OCI-LY1 (cell line): ENCODE measurements at regions not wholly inside any gene's neighbourhood (a gene's known extent, or its start where the extent isn't known, plus 50 kb on each side); places are given as distances from the start of the nearest gene placed in this dataset.

Source experiments
- EZH2 ChIP-seq: fragments of 200-600 bp; sonication (generic), shearing (Covaris generic); IDR thresholded peaks from 2 replicates; pipeline ENCODE4 v1.8.0; 2017; ENCODE audit warnings: borderline replicate concordance, mixed run types, mild to moderate bottlenecking, antibody characterized with exemption, low read length, moderate library complexity, mixed read lengths
- TF ChIP-seq, protein P1 (sequence below): fragments of 200-600 bp; sonication (generic), shearing (Covaris generic); IDR thresholded peaks from 2 replicates; pipeline ENCODE4 v1.5.1; 2017; ENCODE audit warnings: mild to moderate bottlenecking, antibody characterized with exemption, low read length, moderate library complexity, mixed read lengths

DNA sequence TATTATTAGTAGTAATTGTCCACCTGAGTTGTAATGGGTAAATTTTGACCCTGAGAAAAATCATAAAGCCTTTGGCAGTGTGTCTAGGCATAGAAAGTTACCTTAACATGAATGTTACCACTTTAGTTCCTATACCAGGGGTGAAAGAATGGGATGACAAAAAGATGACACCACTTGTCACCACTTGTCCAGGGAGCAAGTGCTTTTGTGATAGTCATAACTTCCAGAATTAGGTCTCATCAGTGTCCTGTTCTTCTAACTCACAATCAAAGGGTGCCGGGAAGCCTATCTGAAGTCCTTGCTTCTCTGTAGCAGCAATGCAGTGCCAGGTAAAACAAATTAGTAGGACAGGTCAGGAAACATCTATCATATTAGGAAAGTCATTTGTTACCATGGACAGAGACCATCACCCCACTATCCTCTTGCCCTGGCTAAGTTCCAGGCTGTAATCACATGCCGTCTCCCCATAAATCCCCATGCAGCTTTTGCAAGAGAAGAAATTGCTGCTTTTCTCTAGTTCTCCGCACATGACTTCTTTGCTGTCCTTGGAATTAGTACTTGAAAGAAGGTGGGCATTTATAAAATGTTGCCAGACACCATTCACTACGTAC, 156.5 kb upstream of the SGCD start:
- TF ChIP-seq, protein P1, sequence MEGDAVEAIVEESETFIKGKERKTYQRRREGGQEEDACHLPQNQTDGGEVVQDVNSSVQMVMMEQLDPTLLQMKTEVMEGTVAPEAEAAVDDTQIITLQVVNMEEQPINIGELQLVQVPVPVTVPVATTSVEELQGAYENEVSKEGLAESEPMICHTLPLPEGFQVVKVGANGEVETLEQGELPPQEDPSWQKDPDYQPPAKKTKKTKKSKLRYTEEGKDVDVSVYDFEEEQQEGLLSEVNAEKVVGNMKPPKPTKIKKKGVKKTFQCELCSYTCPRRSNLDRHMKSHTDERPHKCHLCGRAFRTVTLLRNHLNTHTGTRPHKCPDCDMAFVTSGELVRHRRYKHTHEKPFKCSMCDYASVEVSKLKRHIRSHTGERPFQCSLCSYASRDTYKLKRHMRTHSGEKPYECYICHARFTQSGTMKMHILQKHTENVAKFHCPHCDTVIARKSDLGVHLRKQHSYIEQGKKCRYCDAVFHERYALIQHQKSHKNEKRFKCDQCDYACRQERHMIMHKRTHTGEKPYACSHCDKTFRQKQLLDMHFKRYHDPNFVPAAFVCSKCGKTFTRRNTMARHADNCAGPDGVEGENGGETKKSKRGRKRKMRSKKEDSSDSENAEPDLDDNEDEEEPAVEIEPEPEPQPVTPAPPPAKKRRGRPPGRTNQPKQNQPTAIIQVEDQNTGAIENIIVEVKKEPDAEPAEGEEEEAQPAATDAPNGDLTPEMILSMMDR: no peak
- TF ChIP-seq EZH2: no peak
